ENCODE measurements at regions not wholly inside any gene's neighbourhood (a gene's known extent, or its start where the extent isn't known, plus 50 kb on each side); places are given as distances from the start of the nearest gene placed in this dataset.

DNA sequence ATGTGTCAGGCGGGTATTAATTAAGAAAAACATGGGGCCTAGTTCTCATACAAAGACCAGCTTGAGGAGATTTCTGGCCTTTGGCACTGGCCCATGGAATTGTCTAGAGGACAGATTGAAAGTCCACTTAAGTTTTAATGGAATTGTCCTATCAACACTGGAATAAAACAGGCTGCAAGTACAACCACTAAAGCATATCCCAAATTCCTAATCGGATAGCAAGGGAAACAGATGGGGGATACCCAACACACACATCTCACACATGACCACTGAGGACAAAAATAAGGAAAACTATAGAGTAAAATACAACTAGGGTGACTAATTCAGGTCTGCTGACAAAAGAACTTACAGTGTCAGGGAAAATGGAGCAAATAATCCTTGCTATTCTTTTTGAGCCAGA is 167.8 kb downstream of the GASK1B start:
- TF ChIP-seq CTCF (IDR thresholded peaks at IDR 0.05; ENCODE audit: low read depth, low read length, poor library complexity, severe bottlenecking), result no peak
- no peak for TF ChIP-seq EZH2phosphoT487 (IDR thresholded peaks at IDR 0.05; ENCODE audit: borderline replicate concordance, low read length)

All from DOHH2 (cell line).